GM21390 (cell line): ENCODE measurements at regions not wholly inside any gene's neighbourhood (a gene's known extent, or its start where the extent isn't known, plus 50 kb on each side); places are given as distances from the start of the nearest gene placed in this dataset.
"Not testable (repeated sequence)": the region's sequence is repeated elsewhere in the genome, so short reads cannot be mapped to it uniquely, and the experiment has no call there.

ENCODE experiments used
- ATAC-seq: cut with Tn5 transposase; IDR thresholded peaks from one replicate; pipeline ENCODE4 v1.9.1; 2021; ENCODE audit not compliant: unreplicated experiment

DNA sequence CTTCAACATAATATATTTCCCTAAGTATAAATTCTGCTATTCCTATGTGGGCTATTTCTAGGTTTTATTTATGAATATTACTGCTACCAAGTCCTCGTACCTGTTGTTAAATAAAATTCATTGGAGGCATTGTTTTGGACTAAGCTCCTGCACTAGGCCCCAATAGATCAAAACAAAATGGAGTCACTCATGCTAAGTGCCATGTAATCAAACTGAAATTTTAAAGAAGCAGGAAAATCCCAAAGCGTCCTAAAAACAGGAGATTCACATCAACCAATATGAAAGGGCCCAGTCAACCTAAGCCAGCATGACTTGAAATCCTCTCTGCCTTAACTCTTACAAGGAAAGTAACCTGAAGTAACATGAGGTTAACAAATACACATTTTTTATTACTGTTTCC, 743.2 kb downstream of the TRAM1L1 start:
- ATAC-seq: no peak

DNA sequence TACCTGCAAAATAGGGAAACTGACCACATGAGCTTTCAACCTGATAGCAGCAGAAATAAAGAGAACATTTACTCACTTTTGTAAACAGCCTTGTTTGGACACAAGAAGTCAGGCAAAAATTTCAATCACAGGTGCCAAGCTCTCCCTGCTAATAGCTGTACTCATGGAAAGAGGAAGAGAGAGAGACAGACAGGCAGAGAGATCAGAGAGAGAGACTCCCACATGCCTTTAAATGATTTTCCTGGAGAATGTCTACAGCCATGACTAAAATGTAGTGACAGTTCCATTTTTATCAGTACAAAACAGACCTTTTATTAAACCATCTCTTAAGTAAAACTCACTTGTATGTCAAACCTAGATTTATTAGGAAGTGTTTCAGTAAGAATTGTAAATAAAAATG, 752.9 kb downstream of the TRAM1L1 start:
- ATAC-seq: no peak

DNA sequence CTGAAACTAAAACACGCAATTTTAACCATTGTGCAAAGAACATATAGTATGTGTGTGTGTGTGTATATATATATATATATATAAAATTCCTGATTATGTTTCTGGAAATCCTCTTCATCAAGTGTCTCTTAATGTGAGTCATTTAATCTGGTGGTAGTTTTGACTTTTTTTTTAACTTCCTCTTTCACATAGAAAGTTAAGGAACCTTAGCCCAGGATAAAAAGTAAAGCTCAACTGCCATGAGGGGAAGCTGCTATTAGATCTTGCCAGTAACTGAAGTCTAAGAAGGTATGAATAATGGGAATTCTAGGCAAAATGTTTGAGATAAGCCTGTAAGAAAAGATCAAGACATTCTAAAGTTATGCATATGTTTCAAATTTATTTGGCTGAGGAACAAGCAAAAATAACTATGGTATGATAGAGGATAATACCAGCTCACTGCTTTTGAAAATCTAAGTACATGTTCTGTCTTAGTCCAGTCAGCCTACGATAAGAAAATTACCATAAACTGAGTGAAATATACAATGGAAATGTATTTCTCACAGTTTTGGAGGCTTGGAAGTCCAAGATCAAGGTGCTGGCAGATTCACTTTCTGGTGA, 757.0 kb downstream of the TRAM1L1 start:
- no peak for ATAC-seq

DNA sequence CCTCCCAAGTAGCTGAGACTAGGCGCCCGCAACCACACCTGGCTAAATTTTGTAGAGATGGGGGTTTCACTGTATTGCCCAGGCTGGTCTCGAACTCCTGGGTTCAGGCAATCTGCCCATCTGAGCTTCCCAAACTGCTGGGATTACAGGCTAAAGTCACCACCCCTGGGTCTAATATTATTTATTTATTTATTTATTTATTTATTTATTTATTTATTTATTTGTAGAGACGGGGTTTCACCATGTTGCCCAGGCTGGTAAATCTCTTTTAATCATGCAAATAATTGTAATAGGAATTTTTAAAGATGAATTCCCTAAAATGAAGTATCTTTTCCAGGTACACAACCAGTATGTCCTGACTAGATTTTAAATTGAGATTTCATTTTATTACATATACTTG, 761.8 kb downstream of the TRAM1L1 start:
- no peak for ATAC-seq

DNA sequence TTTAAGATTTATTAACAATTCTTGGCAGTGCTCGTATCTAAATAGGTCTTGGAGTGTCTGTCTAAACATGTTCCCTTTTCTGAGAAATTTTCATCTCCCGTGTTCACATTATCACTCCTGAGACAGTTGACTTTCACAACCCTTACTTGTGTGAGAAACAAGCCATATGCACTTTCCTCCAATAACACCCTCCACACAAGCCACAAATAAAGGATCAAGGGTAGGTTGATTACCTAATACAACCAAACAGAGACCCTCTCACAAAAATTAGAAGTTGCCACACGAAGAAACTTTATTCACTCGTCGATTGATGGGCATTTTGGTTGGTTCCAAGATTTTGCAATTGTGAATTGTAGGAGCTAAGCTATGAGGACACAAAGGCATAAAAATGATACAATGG, 763.9 kb downstream of the TRAM1L1 start:
- ATAC-seq: no peak

DNA sequence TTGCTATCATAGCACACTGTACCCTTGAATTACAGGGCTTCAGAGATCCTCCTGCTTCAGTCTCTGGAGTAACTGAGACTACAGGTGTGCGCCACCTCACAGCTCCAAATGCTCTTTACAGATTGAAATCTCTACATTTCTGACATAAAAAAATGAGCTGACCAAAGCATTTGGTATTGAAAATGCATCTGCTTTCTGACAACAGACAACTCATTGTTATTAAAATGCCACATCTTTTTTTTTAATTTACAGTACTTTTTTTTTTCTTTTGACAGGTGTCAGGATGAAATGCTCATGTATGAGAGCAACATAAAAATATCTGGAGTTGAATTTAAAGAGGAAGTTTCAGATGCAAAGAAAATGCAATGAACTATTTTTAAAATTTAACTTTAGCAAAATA, 764.5 kb downstream of the TRAM1L1 start:
- ATAC-seq: no peak

DNA sequence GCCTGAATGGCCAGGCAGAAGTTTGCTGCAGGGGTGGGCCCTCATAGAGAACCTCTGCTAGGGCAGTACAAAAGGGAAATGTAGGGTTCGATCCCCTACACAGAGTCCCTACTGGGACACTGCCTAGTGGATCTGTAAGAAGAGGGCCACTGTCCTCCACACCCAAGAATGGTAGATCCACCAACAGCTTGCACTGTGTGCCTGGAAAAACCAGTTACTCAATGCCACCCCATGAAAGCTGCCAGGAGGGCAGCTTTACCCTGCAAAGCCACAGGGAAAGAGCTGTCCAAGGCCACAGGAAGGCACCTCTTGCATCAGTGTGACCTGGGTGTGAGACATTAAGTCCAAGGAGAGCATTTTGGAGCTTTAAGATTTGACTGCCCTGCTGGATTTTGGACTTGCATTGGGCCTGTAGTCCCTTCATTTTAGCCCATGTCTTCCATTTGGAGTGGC, 781.6 kb downstream of the TRAM1L1 start:
- no peak for ATAC-seq

DNA sequence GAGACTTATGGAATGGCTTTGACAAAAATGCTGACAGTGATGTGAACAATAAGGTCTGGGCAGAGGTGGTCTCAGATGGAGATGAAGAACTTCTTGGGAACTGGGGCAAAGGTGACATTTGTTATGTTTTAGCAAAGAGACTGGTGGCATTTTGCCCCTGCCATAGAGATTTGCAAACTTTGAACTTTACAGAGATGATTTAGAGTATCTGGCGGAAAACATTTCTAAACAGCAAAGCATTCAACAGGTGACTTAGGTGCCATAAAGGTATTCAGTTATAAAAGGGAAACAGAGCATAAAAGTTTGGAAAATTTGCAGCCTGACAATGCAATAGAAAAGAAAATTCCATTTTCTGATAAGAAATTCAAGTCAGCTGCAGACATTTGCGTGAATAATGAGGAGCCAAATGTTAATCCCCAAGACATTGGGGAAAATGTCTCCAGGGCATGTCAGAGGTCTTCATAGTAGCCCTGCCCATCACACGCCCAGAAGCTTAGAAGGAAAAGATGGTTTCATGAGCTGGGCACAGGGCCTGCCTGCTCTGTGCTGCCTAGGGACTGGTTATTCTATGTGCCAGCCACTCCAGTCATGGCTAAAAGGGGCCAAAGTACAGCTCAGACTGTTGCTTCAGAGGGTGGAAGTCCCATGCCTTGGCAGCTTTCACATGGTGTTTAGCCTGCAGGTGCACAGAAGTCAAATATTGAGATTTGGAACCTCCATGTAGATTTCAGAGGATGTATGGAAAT, 782.2 kb downstream of the TRAM1L1 start:
- ATAC-seq: no peak

DNA sequence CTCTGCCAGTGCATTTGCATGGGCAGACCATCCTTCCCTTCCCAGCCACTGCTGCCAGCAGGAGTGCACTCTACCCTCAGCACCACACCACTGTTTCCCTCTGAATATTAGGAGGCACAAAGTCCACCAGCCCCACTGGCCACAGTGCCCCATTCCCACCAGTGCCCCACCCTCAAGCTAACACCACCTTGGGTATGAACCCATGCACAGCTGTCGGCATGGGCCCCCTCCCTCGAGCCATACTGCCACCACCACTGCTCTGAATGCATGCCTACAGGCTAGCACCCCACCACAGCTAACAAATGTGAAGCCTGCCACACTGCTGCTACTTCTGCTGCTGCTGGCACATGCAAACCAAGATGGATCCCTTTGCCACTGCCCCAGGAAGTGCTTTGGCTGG, 810.4 kb downstream of the TRAM1L1 start:
- ATAC-seq: no peak

DNA sequence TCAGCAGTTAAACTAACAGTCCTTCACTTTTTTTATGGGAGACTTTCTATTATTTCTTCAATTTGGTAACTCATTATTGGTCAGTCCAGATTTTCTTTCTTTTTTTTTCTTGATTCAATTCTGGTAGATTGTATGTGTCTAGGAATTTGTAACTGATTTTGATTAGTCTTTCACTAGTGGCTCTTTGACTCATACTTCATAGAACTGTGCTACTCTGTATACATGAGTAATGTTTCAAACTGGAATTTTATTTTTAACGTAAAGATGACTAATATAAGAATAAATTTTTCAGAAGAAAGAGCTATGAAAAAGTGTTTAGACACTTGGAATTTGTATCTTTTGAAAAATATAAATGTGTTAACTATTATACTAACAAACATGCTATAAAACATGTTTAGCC, 813.0 kb downstream of the TRAM1L1 start:
- ATAC-seq: no peak

DNA sequence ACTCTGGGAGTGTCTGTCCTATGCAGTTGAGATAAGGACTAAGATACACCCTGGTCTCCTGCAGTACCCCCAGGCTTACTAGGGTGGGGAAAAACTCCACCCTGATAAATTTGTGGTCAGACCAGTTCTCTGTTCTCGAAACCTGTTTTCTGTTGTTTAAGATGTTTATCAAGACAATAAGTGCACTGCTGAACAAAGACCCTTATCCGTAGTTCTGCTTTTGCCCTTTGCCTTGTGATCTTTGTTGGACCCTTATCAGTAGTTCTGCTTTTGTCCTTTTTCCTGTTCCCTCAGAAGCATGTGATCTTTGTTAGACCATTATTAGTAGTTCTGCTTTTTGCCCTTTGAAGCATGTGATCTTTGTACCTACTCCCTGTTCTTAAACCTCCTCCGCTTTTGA, 824.4 kb downstream of the TRAM1L1 start:
- not testable (repeated sequence) for ATAC-seq

DNA sequence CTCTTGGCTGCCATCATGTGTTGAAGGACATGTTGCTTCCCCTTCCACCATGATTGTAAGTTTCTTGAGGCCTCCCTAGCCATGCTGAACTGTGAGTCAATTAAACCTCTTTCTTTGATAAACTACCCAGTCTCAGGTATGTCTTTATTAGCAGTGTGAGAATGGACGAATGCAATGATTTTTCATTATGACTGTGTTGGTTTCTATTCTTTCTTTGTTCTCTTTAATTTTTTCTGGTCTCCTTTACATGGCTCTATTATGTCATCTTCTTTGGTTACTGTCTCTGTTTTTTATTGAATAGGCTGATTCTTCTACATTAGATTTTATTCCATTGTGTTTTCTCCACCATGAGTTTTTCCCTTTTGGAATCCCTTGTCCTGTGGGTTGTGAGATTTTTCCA, 840.6 kb downstream of the TRAM1L1 start:
- no peak for ATAC-seq

DNA sequence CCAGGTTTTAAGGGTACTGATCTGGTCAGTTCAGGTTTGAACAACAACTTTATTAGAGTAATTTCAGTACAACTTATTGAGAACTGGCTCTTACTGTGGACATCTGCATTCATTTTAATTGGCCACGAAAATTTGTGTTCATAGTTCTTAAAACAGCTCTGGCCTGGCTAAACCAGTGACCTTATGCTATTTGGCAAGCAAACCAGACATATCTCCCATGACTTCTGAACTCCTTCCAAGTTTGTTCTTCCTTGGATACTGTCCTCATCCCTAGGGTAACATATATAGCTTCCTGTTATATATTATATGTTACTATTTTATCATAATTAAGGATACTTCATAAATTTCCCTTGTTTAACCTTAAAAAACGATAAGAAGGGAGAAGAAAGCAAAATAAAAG, 841.9 kb downstream of the TRAM1L1 start:
- no peak for ATAC-seq

DNA sequence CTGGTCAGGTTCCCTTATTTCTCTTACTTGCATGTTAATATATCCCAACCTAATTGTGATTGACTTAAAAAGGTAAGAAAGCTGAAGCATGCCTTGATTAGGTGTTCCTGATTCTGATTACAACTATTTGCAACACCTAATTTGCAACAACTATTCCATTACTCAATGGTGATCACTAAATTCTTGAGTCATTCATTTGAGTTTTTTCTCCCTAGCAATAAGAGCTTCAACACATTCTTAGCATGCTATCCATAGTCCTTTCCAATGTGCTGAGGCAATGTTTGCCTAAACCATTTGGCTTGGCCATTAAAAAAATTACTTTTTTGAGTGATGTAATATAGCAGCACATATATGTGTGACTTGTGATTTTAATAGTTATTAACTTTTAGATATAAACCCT, 851.4 kb downstream of the TRAM1L1 start:
- no peak for ATAC-seq

DNA sequence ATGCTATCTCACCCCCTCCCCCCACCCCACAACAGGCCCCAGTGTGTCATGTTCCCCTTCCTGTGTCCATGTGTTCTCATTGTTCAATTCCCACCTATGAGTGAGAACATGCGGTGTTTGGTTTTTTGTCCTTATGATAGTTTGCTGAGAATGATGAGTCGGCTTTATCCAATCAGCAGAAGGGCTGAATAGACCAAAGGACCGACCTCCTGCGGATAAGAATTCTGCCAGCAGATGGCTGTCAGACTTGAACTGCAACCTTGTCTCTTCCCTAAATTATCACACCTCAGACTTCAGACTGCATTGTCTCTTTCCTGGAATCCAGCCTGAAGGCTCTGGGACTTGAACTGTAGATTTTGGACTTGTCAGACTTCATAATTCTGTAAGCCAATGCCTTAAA, 853.4 kb downstream of the TRAM1L1 start:
- not testable (repeated sequence) for ATAC-seq

DNA sequence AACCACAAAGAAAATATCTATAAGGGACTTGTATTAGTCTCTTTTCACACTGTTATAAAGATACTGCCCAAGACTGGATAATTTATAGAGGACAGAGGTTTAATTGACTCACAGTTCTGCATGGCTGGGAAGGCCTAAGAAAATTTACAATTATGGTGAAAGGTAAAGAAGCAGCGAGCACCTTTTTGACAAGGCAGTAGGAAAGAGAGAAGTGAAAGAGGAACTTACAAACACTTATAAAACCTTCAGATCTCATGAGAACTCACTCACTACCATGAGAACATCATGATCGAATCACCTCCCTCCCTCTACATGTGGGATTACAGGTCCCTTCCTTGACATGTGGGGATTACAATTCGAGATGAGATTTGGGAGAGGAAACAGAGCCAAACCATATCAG, 856.0 kb downstream of the TRAM1L1 start:
- no peak for ATAC-seq

DNA sequence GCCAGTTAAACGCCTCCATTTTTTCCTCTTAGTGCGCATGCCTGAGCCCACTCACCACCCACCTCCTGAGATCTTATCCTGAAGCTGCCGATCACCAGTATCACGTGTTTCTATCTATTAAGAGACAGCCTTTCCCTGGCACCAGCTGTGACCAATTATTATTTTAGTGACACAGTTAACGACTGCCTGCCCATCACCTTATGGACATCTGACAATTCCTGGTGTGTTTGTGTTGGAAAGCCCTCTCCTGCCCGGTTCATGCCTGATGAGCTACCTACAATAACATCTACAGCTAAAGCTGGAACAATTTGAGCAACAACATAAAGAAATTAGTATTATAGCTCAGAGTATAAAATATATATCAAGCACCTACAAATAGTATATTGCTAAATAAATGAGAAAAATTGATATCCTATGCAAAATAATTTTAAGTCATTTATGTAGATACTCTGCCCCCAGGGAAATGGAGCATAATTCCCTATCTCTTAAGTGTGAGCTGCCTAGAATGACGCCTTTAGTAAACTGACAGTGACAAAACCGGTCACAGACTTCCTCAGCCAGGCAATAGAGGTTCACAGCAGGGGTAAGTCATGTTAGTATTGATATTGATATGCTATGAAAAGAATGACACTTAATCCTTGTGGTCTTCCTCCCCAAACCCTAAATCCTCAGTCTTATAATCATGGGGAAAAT, 862.2 kb downstream of the TRAM1L1 start:
- ATAC-seq: no peak

DNA sequence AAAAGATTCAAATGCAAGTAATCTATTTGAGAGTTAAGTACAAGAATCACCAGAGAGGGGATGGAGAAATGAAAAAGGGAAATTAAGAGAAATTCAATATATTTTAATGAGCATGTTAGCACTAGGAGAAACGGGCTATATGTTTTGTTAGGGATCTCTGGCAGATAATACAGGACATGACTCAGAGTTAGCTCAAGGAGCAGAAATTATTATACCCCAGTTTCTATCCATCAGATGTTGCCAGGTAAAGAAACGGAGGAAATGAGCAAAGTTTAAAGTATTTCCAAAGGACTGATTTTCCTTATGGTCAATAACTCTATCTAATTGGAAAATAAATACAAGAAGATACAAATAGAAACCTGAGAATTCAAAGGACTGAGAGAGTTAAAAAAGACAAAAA, 867.6 kb downstream of the TRAM1L1 start:
- ATAC-seq: no peak

DNA sequence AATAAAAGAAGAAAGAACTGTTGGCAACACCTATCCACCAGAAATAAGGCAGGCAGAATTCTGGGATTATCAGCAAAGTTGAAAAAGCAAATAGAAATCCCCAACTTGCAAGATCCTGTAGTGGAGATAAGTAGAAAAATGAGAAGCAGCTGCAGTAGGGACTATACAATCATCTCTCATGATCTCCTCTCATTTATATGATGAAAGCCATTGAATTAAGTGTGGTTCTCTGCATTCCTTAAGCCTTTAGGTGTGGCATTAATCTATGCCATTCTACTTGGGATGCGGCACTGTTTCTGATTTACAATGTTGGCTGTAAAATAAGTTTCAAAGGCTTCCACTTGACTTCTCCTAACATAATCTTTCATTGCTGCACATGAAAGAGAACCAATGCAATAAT, 869.8 kb downstream of the TRAM1L1 start:
- ATAC-seq: no peak

DNA sequence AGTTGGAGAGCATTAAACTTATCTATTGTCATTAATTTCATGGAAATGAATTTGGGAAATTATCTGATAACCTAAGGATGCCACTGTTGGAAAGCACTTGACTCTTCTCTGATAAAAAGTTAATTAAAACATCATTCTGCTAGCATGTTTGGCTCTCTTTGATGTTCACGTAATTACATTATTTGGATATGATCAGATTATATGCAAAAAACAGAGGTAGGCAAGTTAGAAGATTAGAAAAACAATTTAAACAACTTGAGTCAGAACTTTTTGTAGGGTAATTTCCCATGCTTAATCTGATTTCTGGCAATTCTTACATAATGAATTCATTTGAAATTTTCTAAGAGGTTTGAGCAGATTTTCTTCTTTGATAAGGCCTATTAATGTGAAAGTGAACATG, 882.9 kb downstream of the TRAM1L1 start:
- ATAC-seq: no peak

DNA sequence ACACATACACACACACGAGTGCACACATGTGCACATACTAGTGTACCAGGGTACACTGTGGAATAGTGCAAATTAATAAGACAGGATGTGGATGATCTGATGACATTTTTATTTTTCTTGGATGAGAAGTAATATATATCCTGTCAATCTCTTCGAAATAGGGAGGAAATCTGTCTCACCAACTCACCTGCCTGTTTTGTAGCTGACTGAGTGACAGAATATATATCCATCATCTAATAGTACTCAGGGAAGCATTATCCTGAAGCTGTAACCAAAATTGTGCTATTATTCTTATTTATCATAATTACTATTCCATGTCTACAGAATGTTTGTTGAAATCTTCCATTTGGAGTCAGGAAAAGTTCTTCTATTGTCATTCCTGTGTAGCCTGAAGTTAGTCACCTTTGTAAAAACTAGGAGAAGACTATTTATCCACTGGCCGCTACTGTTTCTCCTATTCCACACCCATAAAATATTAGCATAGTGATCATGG, 888.0 kb downstream of the TRAM1L1 start:
- no peak for ATAC-seq

DNA sequence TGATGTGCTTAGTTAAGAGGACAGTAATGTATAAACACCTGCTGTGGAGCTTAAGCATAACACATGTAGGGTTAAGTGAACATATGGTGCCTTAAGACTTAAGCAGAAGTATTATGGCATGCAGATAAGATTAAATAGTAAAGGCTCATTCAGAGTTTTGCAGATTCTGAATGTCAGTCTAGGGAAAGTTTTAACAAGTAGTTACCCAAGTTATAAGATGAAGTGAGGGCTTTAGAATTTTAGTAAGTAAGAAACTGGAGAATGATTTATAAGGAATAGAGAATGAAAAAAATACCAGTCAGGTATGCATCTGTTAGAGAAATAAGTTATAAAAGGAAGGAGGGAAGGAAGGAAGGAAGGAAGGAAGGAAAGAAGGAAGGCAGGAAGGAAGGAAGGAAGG, 902.1 kb downstream of the TRAM1L1 start:
- ATAC-seq: no peak
